Cardiac muscle cell (in vitro differentiated cells and primary cell): ENCODE measurements at regions not wholly inside any gene's neighbourhood (a gene's known extent, or its start where the extent isn't known, plus 50 kb on each side); places are given as distances from the start of the nearest gene placed in this dataset.
"Not testable (repeated sequence)": the region's sequence is repeated elsewhere in the genome, so short reads cannot be mapped to it uniquely, and the experiment has no call there.

Experiments used
- DNase-seq, 2 donors: peaks; one replicate each; pipeline versions ENCODE4 v3.0.0 to v3.0.0-alpha.2; 2010 to 2017; ENCODE audit warnings: low read depth in 1 of 2, low spot score in 1 of 2
- H3K27ac ChIP-seq: fragments of 200-600 bp; sonication (generic); 2 replicates; pipeline ENCODE4 v1.5.1; 2016
- H3K27me3 ChIP-seq: fragments of 200-600 bp; sonication (generic); 2 replicates; pipeline ENCODE4 v1.6.0; 2016; ENCODE audit warnings: control low read depth
- H3K36me3 ChIP-seq: fragments of 200-600 bp; sonication (generic); 2 replicates; pipeline ENCODE4 v1.5.1; 2016; ENCODE audit warnings: control low read depth
- H3K4me1 ChIP-seq: fragments of 200-600 bp; sonication (generic); 2 replicates; pipeline ENCODE4 v1.8.1; 2017; ENCODE audit warnings: low read depth, mild to moderate bottlenecking, mixed run types
- H3K4me3 ChIP-seq: fragments of 200-600 bp; sonication (generic); 2 replicates; pipeline ENCODE4 v1.5.1; 2016; ENCODE audit warnings: mild to moderate bottlenecking
- H3K9me3 ChIP-seq: fragments of 200-600 bp; sonication (generic); 2 replicates; pipeline ENCODE4 v1.5.1; 2017; ENCODE audit warnings: low read depth, mild to moderate bottlenecking, control low read depth
- CTCF ChIP-seq: IDR thresholded peaks from 2 replicates; pipeline ENCODE4 v1.5.1; 2012; ENCODE audit warnings: low read depth, mild to moderate bottlenecking, low read length

DNA sequence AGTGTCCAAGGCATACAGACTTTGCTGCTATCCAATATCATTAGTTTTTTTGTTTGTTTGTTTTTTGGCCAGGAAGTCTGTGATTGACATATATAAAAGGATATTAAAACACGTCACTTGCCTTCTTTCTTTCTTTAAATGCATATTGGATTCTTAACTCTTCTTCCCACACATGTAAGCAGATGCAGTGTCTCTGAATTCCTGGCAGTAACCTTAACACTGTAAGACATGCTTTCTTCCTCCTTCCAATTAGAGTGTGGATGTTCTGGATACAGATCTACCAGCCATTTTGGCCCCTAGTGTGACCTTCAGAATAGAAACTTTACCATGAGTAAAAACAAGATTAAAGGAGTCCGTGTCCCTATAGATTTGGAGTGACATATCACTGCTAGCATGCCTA lies 967.4 kb upstream of the PRR20A start:
- Histone ChIP-seq H3K27ac (no peak overlapping the region), H3K4me1 (no peaks in the 10 kb centered on the region), H3K4me3 (no peak overlapping the region), H3K9me3 (no peaks in the 10 kb centered on the region), H3K27me3 (no peaks in the 10 kb centered on the region), H3K36me3 (no peaks in the 10 kb centered on the region)
- no peak for DNase-seq
- TF ChIP-seq CTCF: no peak

DNA sequence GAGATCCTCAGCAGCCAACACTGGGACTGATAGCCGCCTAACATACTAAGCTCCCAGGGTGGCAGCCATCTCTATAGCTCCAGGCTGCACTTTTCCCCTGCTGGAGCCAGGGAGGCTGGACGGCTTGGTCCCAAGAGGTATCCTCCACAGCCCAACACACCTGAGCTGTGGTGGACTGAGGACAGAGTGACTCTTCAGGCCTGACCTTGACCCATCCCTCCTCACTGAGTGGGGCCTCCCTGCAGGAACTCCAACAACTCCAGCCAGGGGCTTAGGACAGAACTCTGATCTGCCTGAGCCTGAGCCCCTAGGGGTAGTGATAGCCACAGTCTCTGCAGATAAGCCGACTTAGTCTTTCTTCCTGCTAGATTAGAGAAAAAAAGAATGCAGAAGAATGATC lies 958.1 kb upstream of the PRR20A start:
- no peak for TF ChIP-seq CTCF
- no peak overlapping the region for H3K27ac ChIP-seq
- H3K9me3 ChIP-seq: no peaks in the 10 kb centered on the region
- DNase-seq: no peak
- no peaks in the 10 kb centered on the region for H3K36me3 ChIP-seq
- no peaks in the 10 kb centered on the region for H3K27me3 ChIP-seq
- H3K4me3 ChIP-seq: no peak overlapping the region
- H3K4me1 ChIP-seq: no peaks in the 10 kb centered on the region

DNA sequence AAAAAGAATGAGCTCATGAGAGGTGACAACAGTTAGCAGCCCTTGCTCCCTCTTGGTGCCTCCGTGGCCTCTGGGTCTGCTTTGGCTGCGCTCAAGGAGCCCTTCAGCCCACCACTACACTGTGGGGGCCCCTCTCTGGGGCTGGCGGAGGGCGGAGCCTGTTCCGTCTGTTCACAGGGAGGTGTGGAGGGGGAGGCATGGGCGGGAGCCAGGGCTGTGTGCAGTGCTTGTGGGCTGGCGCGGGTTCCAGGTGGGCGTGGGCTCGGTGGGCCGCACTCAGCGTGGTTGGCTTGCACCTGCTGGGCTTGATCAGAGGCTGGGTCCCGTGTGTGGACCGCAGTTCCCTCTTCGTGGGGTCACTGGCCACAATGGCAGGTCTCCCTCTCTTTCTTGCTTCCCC lies 953.4 kb upstream of the PRR20A start:
- DNase-seq: no peak
- H3K27ac ChIP-seq: no peak overlapping the region
- no peaks in the 10 kb centered on the region for H3K9me3 ChIP-seq
- H3K4me1 ChIP-seq: no peaks in the 10 kb centered on the region
- no peaks in the 10 kb centered on the region for H3K27me3 ChIP-seq
- no peaks in the 10 kb centered on the region for H3K36me3 ChIP-seq
- no peak for TF ChIP-seq CTCF
- H3K4me3 ChIP-seq: no peak overlapping the region

GRCh38 chr13:56188582-56188981 lies 952.1 kb upstream of the PRR20A start:
- not testable (repeated sequence) for DNase-seq, H3K36me3 ChIP-seq, H3K4me1 ChIP-seq, H3K27me3 ChIP-seq, H3K27ac ChIP-seq, H3K4me3 ChIP-seq, H3K9me3 ChIP-seq

DNA sequence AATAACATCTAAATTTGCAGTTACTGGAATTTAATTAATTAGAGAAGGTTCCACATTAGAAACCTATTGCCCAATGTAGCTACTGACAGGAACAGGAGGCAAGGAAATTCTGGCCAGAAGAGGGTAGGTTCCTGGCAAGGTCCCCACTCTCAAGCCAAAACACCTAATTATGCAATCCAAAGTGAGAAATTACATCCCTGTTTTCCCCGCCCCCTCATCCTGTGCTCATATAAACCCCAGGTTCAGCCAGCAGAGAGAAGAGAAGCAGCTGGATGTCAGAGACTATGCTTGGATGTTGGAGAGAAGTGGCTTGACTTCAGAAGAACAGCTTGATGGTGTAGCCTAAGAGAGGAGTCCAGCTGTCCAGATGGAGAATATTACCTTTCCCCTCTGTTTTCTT lies 951.3 kb upstream of the PRR20A start:
- no peaks in the 10 kb centered on the region for H3K27me3 ChIP-seq
- no peak overlapping the region for H3K27ac ChIP-seq
- H3K4me3 ChIP-seq: no peak overlapping the region
- H3K9me3 ChIP-seq: no peaks in the 10 kb centered on the region
- no peak for DNase-seq
- no peaks in the 10 kb centered on the region for H3K4me1 ChIP-seq
- TF ChIP-seq CTCF: no peak
- no peaks in the 10 kb centered on the region for H3K36me3 ChIP-seq

GRCh38 chr13:56189978-56190377 lies 950.7 kb upstream of the PRR20A start:
- DNase-seq: no peak
- H3K36me3 ChIP-seq: no peaks in the 10 kb centered on the region
- no peak overlapping the region for H3K4me3 ChIP-seq
- no peaks in the 10 kb centered on the region for H3K27me3 ChIP-seq
- no peaks in the 10 kb centered on the region for H3K9me3 ChIP-seq
- TF ChIP-seq CTCF: no peak
- no peak overlapping the region for H3K27ac ChIP-seq
- H3K4me1 ChIP-seq: no peaks in the 10 kb centered on the region
